AG08396 (cell line): ENCODE measurements at regions not wholly inside any gene's neighbourhood (a gene's known extent, or its start where the extent isn't known, plus 50 kb on each side); places are given as distances from the start of the nearest gene placed in this dataset.
"Not testable (repeated sequence)": the region's sequence is repeated elsewhere in the genome, so short reads cannot be mapped to it uniquely, and the experiment has no call there.

Experiments used
- DNase-seq: peaks from one replicate; pipeline ENCODE4 v3.0.0; 2012; ENCODE audit warnings: low spot score, mixed read lengths

DNA sequence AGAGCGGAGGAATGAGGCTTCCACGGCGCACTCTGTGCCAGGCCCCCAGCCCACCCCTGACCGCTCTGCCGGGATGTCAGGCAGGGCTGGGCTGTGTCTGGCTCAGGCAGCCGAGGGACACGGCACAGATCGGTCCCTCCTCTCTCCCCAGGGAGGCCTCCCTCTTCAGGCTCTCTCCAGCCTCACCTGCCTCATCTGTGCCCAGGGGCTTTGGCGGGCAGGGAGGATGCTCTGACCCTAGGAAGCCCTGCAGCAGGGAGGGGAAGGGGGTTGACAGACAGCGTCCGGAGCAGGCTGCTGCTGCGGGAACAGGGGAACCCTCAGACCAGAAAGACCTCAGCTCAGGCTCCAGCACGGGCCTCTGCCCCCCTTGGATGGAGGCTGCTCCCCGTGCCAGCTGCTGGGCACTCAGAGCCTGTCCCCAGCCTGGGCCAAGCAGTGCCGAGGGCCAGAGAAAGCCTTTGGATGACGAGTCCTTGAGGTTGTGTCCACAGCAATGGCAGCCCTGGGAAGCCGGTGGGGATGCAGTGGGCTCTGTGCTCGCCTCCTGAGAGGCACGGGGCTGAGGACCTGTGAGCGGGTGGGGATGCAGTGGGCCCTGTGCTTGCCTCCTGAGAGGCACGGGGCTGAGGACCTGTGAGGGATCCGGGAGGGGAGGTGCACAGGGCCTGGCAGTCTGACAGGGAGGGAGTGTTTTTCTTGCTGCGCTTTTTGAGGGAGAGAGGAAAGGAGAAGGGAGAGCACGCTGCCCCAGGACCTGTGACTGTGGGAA, 66.9 kb downstream of the FOXL3 start:
- no peak for DNase-seq

- DNase-seq, result no peak
These were observed 67.7 kb downstream of the FOXL3 start for GRCh38 chr7:357531-358209.

- DNase-seq, result no peak
These were observed 68.4 kb downstream of the FOXL3 start for GRCh38 chr7:358352-358751.

DNA sequence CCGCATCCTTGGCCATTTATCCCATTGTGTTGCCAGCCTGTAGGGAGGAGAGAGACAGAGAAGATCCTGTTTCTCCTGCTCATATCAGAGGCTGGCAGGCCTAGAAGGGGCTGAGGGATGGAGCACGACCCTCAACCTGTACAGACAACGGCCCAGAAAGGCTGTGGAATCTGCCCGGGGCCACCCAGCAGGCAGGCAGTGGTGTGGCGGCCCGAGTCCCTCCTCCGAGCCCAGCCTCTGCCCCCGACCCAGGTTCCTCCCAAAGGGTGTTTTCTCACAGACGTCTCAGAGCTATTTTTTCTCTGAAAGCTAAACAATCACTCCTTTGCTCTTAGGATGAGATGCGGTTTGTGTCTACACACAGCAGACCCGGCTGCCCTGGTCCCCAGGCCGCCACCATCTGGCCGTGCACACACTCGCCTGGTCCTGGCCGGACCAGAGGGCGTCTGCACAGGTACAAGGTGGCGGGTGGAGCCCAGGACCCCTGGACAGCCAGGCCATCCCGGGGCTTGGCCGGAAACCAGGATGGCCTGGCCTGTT, 69.3 kb downstream of the FOXL3 start:
- no peak for DNase-seq

DNA sequence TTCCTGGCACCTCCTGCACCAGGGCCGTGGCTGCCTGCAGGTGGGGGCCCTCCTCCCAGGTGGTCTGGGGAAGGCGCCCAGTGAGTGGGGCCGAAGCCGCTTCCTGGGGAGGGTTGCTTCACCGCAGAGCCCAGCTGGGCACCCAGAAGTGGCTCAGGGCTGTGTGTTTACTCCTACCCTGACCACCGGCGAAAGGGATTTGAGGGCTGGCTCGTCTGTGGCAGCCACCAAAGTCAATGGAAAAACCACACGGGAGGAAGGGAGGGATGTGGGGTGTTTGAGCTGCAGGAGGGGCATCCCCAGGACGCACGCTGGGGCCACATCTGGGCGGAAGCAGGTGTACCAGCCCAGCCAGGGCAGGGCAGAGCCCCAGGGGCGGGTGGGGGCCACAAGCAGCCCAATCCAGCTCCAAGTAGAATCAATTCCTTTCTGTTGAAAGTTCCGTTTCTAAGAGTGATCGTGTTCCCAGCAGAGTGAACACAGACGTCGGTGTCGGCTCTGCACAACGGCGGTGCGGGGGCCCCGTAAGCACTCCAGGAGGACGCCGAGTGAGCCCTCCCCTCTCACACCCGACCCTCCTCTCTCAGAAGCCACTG, 69.9 kb downstream of the FOXL3 start:
- DNase-seq, result no peak

DNA sequence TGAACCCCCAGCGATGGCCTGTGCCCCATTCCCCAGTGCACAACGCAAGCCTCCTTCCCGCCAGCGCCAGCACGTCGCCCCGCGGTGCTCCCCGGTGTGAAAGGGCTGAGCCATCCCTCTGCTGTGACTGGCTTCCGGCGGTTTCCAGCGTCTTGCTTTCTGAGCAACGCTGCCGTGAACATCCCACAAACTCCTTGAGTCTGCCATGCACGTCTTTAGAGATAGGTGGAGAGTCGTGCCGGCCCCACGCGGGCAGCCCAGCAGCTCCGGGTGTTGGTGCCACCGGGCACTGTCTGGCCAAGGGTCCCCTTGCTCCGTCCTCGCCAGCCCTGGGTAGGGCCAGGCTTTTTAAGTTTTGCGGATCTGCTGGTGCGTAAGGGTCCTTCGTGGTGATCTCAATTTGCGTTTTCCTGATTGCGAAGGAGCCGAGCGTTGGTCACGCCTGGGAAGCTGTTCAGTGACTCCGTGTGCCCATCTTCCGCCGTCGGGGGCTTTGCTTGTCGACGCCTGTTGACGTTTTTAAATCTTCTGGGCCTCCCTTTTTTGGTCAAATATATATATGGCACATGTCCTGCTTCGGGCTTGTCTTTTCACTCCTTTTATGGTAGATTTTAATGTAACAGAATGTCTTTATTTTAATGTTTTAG, 70.6 kb downstream of the FOXL3 start:
- DNase-seq, result no peak

DNA sequence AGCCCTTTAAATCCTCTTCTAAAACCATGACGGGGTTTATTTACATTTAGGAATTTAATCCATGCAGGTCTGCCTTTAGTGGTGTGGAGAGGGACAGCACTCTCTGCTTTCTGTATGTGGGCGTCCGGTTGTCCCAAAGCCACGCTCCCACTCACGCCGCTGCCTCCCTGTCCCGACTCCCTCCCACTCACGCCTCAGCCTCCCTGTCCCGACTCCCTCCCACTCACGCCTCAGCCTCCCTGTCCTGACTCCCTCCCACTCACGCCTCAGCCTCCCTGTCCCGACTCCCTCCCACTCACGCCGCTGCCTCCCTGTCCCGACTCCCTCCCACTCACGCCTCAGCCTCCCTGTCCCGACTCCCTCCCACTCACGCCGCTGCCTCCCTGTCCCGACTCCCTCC, 71.2 kb downstream of the FOXL3 start:
- DNase-seq, result not testable (repeated sequence)

DNA sequence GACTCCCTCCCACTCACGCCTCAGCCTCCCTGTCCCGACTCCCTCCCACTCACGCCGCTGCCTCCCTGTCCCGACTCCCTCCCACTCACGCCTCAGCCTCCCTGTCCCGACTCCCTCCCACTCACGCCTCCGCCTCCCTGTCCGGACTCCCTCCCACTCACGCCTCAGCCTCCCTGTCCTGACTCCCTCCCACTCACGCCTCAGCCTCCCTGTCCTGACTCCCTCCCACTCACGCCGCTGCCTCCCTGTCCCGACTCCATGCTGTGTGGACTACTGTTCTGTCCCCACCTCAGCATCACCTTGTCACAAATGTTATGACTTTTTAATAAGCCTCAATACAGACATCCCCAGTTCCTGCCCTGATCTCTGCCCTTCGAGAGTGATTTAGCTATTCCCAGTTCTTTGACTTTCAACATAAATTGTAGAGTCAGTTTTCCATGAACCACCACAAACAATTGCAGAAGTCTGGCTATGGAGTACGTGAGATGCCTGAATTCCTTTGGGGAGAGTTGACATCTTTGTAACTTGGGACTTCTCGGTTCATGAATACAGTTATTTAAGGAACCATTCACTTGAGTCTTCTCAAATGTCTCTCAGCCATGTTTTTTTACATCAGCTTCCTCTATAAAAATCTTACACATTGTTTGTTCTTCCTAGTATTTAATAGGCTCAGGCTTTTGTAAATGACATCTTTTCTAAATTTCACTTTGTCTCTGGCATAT, 71.9 kb downstream of the FOXL3 start:
- DNase-seq, result no peak

DNA sequence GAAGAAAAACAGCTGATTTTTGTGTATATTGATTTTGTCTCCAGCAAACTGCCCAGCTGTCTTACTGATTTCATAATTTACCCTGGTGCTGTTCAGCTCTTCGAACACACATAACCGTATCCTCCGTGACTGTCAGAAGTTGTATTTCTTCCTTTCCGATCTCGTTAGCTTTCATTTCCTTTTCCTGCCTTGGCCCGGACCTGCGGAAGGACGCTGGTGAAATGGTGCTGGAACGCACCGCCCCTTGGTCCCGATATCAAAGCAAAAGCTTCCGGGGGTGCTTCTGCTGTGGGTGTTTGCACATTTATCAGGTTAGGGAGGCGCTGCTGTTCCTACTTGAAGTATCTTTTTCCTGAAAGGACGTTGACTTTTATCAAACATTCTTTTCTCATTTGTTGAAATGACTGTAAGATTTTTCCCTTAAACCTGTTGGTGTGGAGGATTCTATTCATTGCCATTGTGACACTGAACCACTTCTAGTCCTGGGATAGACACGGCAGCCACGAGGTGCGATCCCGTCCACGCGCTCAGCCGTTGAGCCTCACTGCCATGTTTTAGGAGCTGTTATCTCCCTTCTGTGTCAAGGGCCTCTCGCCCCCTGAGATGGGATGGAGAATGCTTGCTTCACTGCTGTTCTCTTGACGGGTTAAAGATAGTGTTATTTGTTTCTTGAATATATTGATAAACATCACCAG, 72.6 kb downstream of the FOXL3 start:
- no peak for DNase-seq

GRCh38 chr7:363626-364025, 73.7 kb downstream of the FOXL3 start:
- no peak for DNase-seq

DNA sequence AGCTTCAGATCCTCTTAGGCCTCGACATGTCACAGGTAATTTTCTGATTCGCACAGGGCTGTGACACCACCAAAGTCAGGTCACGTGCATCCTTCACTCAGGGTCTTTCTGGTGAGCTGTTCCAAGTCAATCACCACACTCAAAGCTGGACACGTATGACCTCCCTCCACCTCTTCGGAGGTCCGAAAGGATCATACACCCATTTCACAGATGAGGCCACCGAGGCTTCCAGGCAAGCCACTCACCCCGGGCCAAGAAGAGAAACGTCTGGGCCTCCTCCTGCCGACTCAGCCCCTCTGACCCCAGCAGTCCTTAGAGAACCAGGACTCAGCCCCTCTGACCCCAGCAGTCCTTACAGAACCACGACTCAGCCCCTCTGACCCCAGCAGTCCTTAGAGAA, 74.6 kb downstream of the FOXL3 start:
- no peak for DNase-seq

DNA sequence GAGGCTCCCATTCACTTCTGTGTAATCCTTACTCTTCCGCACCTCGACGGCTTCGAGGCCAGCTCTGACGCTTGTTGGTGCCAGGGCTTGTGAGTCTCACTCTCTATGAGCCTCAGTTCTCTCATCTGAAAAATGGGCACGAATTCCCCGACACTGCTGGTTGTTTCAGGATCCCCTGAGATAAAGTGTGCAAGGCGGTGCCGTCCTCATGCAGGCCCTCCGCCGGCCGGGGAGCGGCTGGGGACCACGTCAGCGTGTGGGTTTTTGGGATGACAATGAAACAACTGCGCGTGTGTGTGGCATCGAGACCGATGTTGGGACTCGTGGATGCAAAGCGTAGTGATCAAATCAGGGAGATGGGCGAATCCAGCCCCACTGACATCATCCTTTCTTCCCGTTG, 75.6 kb downstream of the FOXL3 start:
- no peak for DNase-seq

DNA sequence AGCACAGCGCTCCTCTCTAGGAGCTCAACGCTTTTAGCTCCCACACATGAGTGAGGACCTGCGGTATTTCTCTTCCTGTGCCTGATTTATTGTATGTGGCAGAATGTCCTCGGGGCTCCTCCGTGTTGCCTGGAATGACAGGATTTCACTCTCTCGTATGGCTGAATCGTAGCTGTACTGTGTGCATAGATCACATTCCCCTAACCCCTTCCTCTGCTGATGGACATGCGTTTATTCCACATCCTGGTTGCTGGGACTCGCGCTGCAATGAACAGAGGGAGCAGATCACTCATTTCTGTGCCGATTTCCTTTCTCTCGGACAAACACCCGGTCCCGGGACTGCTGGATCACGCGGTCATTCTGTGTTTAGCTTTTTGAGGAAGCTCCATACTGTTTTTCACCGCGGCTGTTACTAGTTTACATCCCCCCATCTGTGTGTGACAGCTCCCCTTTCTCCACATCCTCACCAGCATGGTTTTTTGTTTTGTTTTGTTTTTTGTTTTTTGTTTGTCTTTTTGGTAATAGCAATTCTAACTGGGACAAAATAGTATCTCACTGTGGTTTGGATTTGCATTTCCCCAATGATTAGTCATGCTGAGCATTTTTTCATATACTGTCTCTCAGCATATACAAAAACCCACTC, 76.3 kb downstream of the FOXL3 start:
- no peak for DNase-seq

DNA sequence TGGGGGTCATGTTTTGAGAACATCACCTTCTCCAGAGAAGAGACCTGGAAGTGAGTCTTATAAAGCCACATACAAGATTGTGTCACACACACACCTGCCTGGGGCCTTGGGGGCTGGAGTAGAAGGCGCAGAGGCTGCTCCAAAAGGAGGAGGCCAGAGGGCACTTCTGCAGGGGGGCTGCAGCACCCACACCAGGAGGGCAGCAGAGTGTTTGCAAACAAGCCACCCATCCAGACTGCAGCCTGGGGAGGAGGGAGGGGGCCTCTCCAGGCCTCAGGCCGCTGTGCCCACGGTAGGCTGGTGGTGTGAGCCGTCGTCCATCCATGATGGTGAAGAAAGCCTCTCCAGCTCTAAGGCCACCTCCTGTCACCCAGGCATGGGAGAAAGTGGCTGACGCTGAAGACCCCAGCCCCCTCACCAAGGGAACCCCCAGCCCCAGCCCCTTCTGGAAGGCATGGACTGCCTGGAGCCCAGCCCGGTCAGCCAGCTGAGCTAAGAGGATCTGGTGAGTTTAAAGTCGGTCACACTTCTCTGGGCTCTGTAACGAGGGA, 77.5 kb downstream of the FOXL3 start:
- no peak for DNase-seq

- no peak for DNase-seq
These were observed 78.9 kb downstream of the FOXL3 start for GRCh38 chr7:368651-369475.

GRCh38 chr7:369476-370258, 79.7 kb downstream of the FOXL3 start:
- no peak for DNase-seq

GRCh38 chr7:370259-370625, 80.3 kb downstream of the FOXL3 start:
- DNase-seq, result no peak

DNA sequence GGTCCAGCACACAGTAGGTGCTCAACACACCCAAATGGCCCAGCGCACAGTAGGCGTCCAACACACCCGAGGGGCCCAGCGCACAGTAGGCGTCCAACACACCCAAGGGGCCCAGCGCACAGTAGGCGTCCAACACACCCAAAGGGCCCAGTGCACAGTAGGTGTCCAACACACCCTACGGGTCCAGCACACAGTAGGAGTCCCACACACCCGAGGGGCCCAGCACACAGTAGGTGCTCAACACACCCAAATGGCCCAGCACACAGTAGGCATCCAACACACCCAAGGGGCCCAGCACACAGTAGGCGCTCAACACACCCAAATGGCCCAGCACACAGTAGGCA, 80.8 kb downstream of the FOXL3 start:
- no peak for DNase-seq
